Bronchial epithelial cell (primary cell): ENCODE measurements at regions not wholly inside any gene's neighbourhood (a gene's known extent, or its start where the extent isn't known, plus 50 kb on each side); places are given as distances from the start of the nearest gene placed in this dataset.

Source experiments
- DNase-seq: peaks from one replicate; pipeline ENCODE4 v3.0.0-alpha.2; 2010; ENCODE audit warnings: low read depth
- FAIRE-seq: peaks from 2 replicates; lab custom pipeline; 2011; peaks lifted over from hg19 to GRCh38; lab: Jason Lieb, UNC
- H3K27me3 ChIP-seq: 2 replicates; pipeline ENCODE4 v1.5.1; 2011; ENCODE audit warnings: low read length; ENCODE audit not compliant: control insufficient read depth, insufficient read depth
- H3K36me3 ChIP-seq: 2 replicates; pipeline ENCODE4 v1.5.1; 2011; ENCODE audit warnings: low read length; ENCODE audit not compliant: control insufficient read depth, insufficient read depth
- H3K4me3 ChIP-seq: 2 replicates; pipeline ENCODE4 v1.5.1; 2011; ENCODE audit warnings: mild to moderate bottlenecking, low read depth, low read length, control low read depth
- CTCF ChIP-seq: IDR thresholded peaks from 2 replicates; pipeline ENCODE4 v1.5.1; 2011; ENCODE audit warnings: mild to moderate bottlenecking, moderate library complexity, low read length, control low read depth, inconsistent platforms; ENCODE audit not compliant: insufficient read depth, severe bottlenecking

- FAIRE-seq (no peak), DNase-seq (no peak)
- Histone ChIP-seq H3K4me3 (no peak overlapping the region), H3K27me3 (peaks cover 3% of the 10 kb centered on the region), H3K36me3 (no peaks in the 10 kb centered on the region)
- peak; percentile 49 for TF ChIP-seq CTCF
Measured at GRCh38 chr11:119491753-119492510, 69.0 kb upstream of the THY1 start.

- FAIRE-seq (peak; percentile 40), DNase-seq (no peak)
- H3K4me3 ChIP-seq: no peak overlapping the region
- no peak for TF ChIP-seq CTCF
- no peaks in the 10 kb centered on the region for H3K36me3 ChIP-seq
- H3K27me3 ChIP-seq: peaks cover 6% of the 10 kb centered on the region
Measured at GRCh38 chr11:119490253-119491006, 67.5 kb upstream of the THY1 start.

DNA sequence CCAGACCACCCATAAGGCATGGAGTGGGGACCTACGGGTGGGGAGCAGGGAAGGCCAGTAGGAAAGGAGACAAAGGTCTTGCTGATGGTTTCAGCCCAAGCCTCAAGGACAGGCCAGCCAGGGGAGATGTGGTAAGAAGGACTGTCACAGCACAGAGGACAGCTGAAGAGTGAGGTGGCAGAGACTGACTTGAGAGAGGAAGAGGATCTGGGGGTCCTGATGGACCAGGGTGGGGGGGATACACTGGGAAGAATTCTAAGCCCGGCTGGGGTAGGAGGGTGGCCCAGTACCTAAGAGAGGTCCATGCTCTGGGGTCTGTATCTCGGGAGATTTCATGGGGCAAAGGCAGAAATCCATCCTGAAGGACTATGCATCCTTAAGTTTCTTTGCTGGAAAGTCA, 66.1 kb upstream of the THY1 start:
- peaks cover 6% of the 10 kb centered on the region for H3K27me3 ChIP-seq
- DNase-seq: no peak
- TF ChIP-seq CTCF: no peak
- no peak for FAIRE-seq
- H3K36me3 ChIP-seq: no peaks in the 10 kb centered on the region
- H3K4me3 ChIP-seq: no peak overlapping the region

GRCh38 chr11:119488256-119488995, 65.5 kb upstream of the THY1 start:
- Histone ChIP-seq H3K36me3 (no peaks in the 10 kb centered on the region), H3K4me3 (no peak overlapping the region), H3K27me3 (peaks cover 6% of the 10 kb centered on the region)
- peak; percentile 40 for FAIRE-seq
- no peak for DNase-seq
- no peak for TF ChIP-seq CTCF

- H3K27me3 ChIP-seq: peaks cover 9% of the 10 kb centered on the region
- DNase-seq: no peak
- no peak overlapping the region for H3K4me3 ChIP-seq
- no peak for FAIRE-seq
- no peaks in the 10 kb centered on the region for H3K36me3 ChIP-seq
- TF ChIP-seq CTCF: no peak
Measured at GRCh38 chr11:119486691-119487259, 63.8 kb upstream of the THY1 start.
